ENCODE measurements at regions not wholly inside any gene's neighbourhood (a gene's known extent, or its start where the extent isn't known, plus 50 kb on each side); places are given as distances from the start of the nearest gene placed in this dataset.

DNA sequence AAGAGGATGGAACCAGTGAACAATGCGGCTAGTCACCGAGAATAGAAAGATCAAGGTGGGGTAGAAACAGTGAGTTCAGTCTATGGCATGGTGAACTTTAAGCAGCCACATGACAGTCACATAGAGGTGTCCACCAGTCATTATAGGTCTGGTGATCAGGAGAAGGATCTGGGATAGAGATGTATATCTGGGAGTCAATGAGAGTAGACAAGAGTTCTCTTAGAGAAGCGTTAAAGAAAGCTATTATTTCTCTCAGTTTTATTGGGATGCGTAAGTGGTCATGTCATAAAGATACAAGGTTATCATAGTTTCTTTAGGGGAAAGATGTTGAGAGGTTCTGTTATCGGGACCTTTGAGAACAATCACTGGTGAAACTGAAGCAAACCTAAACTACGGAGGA lies 136.1 kb upstream of the SLC38A2 start:
- TF ChIP-seq, protein P1, sequence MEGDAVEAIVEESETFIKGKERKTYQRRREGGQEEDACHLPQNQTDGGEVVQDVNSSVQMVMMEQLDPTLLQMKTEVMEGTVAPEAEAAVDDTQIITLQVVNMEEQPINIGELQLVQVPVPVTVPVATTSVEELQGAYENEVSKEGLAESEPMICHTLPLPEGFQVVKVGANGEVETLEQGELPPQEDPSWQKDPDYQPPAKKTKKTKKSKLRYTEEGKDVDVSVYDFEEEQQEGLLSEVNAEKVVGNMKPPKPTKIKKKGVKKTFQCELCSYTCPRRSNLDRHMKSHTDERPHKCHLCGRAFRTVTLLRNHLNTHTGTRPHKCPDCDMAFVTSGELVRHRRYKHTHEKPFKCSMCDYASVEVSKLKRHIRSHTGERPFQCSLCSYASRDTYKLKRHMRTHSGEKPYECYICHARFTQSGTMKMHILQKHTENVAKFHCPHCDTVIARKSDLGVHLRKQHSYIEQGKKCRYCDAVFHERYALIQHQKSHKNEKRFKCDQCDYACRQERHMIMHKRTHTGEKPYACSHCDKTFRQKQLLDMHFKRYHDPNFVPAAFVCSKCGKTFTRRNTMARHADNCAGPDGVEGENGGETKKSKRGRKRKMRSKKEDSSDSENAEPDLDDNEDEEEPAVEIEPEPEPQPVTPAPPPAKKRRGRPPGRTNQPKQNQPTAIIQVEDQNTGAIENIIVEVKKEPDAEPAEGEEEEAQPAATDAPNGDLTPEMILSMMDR (IDR thresholded peaks at IDR 0.05) = no peak
- TF ChIP-seq POLR2A (IDR thresholded peaks at IDR 0.05) (no peak), POLR2AphosphoS5 (IDR thresholded peaks at IDR 0.05) (no peak)
